DMS53 treated with DMSO at 0.1 percent for 48 hours (cell line): ENCODE measurements at regions not wholly inside any gene's neighbourhood (a gene's known extent, or its start where the extent isn't known, plus 50 kb on each side); places are given as distances from the start of the nearest gene placed in this dataset.

Source experiments
- DNase-seq: peaks from one replicate; lab custom pipeline; 2025; ENCODE audit not compliant: unreplicated experiment; lab: John Stamatoyannopoulos, UW

DNA sequence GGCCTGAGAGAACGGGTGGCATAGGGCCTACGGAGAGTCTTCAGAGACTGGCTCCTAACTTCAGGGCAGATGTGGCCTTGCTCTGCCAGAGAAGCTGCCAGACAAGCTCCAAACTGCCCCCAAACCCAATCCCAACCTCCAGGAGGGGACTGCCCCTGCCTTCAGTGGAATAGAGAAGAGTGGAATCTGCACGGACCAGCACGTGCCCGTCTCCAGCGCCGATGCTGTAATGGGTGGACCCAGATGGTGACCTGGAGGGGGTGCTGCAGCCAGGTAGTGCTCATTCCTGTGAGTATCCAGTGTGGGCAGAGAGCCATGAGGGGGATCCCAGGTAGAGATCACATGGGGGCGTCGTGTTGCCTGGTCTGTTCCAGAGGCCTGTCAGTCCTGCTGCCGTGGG lies 73.2 kb upstream of the NKX1-1 start:
- no peak for DNase-seq

DNA sequence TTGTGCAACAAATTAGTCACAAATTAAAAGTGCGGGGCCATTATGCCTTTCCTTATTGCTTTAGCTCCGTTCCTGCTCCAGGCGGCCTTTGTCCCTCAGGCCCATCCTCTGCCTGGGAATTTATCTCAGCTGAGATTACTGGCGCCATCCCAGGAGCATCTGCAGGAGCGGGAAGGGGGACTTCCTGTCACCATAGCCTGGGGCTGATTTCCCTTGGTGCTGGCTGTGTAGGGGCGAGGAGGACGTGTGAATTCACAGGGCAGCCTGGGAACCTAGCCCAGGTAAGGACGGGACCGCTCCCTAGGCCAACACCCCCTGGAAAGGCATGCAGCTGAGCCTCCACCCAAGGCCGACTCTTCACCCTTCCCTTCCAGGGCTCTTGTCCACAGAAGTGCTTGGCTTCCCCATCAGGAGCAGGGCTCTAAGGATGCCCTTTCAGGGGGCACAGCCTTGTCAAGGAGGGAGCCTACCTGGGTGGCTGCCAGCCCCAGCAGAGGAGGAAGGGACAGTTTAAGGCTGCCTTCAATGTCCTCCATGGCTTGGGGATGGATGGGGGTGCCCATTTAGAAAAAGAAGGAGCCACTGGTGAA lies 72.6 kb upstream of the NKX1-1 start:
- no peak for DNase-seq

DNA sequence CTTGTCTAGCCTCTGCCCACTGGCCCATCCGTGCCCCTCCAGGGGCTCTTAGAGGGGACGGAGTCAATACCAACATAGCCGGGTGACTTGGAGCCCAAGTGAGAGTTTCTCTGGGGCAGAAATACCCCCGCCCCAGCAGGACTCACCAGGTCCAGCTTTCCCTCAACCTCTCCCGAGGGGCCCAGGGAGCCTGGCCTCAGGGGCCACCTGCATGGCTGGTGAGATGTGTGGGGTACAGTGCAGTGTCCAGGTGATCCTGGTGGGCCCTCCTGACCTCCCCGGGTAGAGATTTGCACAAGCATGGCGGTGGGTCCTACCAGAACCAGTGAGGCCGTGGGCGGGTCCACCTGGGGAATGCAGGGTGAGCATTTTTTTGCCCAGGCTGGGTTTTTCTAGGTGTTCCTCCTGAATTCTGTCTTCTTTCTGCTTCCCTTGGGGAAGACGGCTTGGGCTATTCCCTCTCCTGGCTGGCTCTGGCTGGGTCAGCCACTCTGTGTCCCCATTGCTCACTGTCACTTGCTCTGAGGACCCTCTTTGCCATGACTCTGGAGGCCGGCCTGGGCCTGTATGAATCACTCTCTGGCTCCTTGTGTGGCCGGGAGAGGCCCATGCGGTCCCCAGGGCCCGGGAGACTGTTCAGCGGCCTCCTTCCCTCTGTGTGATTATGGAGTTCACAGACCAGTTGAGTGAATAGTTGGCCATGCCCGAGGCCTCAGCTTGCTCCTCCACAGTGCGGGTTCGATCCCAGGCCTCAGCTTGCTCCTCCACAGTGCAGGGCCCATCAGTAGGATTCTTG lies 71.0 kb upstream of the NKX1-1 start:
- no peak for DNase-seq

DNA sequence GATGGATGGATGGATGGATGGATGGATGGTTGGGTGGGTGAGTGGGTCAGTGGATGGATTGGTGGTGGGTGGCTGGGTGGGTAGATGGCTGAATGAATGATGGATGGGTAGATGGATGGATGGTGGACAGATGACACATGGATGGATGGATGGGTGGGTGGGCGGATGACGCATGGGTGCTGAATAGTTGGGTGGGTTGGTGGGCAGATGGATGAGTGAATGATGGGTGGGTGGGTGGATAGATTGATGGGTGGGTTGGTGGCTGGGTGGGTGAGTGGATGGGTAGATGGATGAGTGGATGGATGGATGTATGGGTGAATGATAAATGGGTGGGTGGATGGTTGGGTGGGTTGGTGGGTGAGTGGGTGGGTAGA lies 69.9 kb upstream of the NKX1-1 start:
- DNase-seq: no peak

DNA sequence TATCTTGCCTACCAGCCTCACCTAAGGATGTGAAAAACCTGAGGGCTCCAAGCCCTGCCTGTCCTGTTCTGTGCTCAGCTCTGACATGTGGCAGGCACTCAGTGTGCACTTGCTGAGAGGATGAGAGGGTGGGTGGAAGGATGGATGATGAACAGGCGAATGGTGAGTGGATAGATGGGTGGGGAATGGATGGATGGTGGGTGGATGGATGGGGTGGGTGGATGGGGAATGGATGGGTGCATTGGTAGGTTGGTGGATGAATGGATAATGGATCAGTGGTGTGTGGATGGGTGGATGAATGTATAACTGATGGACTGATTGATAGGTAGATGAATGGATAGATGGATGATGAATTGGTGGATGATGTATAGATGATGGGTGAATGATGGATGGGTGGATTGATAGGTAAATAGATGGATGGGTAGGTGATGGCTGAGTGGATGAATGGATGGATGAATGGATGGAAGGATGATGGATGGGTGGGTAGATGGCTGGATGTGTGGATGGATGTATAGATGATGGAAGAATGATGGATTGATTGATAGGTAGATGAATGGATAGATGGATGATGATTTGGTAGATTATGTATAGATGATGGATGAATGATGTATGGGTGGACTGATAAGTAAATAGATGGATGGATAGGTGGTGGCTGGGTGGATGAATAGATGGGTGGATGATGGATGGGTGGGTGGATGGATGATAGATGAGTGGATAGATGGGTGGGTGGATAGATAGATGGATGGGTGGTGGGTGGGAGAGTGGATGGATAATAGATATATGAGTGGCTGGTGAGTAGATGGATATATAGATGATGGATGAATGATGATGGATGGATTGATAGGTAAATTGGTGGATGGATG lies 69.3 kb upstream of the NKX1-1 start:
- no peak for DNase-seq

DNA sequence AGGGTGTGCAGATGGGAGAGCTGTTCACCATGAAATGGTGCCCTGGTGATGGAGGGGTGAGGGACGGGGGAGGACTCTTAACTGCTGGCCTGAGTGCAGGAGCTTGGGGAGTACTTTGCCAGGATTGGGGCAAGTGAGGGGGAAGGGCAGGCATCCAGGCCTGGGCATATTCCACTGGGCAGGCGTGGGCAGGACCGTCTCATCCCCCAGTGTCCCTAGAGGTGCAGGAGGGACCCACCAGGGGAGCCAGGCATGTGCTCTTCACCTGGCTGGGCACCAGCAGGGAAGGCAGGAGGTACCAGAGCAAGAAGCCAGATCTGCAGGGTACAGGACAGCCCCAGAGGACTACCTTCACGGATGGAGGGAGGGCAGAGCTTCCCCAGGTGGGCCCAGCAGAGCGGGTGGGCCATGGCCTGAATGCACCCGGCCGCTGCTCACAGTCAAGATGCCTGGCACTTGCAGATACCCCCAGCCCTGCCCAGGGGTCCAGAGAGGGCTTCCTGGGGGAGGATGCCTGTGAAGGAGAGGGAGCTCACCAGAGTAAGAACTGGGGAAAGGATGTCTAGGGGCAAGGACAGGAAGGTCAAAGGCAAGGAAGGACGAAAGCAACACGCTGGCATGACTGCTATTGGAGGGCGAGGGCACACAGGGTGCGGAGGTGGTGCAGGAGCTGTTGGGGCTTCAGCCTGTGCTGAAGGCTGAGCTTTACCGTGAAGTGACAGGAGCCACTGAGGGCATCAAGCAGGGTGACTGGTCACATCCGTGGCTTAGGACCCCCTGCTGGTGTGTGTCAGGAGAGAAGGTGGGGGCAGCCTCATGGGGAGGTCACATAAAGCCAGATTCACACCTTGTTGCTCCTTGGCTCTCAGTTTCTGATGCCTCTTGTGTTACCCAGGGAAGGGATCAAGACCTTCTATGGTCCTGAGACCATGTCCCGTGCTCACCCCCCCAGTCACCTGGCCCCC lies 68.2 kb upstream of the NKX1-1 start:
- no peak for DNase-seq

DNA sequence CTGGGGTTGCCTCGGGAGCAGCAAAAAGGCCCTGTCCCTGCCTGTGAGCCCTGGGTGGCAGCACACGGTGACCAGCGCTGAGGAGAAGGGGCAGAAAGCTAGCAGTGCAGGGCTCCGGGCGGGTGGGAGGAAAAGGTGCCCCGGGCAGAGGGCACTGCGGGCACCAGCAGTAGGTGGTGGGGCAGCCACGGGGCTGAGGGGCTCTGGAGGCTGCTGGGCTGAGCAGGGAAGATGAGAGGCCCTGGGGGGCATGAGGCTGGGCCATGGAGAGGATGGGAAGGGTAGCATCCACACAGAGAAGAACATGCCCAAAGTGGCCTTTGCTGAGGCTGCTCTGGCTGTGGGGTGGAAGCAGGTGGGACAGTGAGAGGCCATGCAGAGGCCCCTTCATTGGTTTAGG lies 67.5 kb upstream of the NKX1-1 start:
- no peak for DNase-seq

DNA sequence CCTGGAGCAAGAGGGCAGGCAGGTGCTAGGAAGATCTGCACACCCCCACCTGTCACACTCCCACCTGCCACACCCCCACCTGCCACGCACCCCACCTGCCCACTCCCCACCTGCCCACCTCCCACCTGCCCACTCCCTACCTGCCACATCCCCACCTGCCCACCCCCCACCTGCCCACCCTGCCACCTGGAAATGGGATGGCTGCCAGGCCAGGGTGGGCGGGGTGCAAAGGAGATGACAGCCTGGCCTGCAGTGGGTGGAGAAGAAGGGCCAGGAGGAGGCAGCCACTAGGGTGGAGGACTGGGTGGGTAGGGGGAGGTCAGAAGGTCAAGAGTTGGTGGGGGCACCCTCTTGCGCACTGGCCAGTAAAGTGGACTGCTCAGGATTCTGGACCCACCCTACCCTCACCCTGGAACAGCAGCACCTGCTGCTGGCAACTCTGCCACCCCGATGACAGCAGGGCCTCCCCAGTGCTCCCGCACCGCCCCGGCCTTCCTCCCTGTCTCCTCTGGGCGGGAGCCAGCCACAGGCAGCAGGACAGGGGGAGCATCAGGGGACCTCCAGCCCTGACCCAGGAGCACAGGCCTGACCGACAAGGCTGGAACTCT lies 66.8 kb upstream of the NKX1-1 start:
- DNase-seq: no peak

DNA sequence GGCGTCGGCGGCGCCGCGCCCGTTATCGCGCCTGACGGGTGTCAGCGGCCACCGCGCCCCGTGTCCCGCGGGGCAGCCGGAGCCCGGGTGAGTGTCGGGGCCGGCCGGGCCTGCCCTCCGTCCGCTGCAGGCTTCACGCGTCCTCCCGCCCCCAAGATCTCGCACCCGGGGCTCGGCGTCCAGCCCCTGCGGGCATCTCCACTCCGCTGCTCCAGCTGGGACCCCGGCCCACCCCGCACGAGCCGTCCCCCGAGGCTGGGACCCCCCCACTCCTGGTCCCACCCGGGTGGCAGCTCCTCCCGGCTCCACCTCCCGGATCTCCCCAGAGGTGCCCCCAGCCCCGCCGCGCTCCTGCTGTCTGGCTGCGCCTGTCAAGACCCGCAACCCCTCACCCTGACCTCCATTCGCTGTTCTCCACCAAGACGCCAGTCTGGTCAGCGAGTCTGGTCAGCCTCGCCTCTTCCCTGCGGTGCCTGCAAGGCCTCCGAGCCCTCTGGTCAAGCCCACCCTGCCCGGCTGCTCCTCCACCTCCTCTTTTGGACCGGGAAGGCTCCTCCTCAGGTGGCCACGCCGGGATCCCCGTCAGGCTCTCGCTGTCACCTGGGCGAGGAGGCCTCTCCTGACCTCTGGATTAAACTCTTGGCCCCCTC lies 66.0 kb upstream of the NKX1-1 start:
- no peak for DNase-seq

DNA sequence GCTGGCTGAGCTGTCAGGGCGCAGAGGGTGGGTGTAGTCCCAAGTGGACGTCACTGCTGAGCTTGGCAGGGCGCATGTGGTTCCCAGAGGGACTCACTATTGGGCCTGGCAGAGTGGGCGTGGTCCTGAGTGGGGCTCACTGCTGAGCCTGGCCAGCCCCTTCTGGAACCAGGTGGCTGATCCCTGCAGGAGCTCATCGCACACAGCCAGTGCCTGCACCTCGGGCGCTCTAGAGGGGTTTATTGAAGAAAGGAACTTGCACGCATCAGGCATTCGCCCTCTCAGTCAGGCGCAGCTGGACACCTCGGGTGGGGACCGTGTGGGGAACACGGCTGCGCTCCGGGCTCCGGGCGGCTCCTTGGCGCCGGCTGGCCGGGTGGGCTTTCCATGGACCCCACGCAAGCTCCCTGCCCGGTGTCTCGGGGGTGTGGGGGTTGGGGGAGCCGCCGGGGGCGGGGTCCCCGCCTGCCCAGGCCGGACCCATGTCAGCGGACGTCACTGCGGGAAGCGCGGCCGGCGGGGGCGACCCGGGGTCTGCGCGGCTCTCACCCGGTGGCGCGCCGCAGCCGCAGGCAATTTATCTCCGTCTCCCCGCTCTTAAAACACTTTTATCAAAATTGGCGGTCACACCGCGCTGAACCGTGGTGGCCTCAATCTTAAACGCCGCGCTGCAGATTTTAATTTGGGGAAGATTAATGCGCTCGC lies 65.4 kb upstream of the NKX1-1 start:
- no peak for DNase-seq

DNA sequence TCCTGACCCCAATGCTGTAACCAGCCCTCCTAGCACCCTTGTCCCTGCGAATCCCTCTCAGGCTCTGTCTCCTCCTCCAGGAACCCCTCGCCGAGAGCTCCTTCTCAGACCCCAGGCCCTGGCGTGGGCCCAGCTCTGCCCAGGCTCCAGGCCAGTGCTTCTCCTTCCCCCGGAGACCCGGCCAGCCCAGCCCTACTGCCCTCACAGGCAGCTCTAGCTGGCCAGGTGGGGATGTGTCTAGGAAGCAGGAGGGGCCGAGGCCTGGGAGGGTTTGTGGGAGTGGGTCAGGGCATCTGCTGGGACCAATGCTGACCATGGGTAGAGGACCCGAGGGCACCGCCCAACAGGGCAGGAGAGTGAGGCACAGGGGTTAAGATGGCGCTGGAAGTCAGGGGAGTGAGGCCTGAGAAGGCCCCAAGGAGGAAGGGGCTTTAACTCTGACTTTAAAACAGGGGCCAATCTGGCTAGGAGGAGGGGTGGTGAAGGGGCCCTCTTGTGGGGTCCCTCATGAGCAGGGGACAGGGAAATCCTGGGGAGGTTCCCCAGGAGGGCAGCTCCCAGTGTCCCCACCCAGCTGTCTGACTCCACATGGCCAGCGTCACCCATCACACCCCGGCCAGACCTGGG lies 64.7 kb upstream of the NKX1-1 start:
- DNase-seq: no peak

DNA sequence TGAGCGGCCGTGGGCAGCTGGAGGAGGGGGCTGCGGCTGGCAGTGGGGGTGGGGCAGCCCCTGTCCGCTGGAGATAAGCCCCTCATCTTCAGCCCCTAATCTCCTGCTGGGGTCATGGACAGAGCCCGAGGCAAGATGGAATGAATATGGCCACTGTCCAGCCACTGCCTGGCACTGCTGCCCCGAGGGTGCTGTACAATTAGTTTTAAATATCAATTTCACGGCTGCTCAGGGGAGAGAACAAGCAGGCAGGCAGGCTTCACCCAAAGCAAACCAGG lies 64.1 kb upstream of the NKX1-1 start:
- DNase-seq: no peak

DNA sequence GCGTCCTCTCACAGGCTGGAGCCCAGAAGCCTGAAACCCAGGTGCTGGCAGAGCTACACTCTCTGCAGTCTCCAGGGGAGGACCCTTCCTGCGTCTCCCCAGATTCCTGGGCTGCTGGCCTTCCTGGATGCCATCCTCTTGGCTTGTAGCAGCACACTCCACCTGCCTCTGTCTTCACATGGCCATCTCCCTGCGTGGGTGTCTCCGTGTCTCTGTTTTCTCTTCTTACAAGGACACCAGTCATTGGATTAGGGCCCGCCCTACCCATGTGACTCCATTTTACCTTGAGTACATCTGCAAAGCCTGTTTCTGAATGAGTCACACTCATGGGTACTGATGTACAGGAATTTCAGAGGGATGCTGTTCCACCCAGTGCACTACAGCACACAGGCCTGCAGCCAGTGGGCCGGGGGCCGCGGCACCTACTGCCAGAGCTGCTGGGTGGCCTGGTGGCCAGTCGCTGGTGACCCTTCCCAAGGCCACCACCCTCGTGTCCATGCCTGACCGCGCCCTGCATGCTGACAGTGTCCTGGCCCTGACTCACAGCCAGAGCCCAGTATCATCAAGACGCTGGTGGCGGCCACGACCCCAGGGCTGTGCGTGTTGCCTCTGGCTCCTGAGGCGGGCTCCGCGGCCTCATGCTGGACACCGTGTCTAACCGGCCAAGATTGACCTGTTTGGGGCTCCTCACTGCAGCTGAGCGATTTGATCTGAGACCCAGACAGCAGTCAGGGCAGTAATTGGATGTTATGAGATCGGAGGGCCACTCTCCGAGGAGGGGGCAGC lies 63.6 kb upstream of the NKX1-1 start:
- no peak for DNase-seq

DNA sequence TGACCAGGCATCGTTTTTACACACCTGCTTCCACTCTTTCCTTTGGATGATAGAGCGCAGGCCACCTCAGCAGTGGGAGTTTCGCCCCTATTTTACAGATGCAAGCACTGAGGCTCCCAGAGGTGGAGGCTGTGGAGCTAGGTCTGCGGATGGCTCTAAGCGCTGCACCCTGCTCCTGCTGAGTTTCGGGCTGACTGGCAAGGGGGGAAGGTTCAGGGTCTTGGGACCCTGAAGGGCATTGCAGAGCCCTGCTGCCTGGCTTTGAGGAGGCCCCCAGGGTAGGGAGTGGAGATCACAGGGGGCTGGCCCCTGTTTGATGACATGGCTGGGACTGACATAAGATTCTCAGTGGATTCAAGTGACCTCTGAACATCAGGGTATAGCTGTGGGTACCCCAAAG lies 62.8 kb upstream of the NKX1-1 start:
- no peak for DNase-seq

DNA sequence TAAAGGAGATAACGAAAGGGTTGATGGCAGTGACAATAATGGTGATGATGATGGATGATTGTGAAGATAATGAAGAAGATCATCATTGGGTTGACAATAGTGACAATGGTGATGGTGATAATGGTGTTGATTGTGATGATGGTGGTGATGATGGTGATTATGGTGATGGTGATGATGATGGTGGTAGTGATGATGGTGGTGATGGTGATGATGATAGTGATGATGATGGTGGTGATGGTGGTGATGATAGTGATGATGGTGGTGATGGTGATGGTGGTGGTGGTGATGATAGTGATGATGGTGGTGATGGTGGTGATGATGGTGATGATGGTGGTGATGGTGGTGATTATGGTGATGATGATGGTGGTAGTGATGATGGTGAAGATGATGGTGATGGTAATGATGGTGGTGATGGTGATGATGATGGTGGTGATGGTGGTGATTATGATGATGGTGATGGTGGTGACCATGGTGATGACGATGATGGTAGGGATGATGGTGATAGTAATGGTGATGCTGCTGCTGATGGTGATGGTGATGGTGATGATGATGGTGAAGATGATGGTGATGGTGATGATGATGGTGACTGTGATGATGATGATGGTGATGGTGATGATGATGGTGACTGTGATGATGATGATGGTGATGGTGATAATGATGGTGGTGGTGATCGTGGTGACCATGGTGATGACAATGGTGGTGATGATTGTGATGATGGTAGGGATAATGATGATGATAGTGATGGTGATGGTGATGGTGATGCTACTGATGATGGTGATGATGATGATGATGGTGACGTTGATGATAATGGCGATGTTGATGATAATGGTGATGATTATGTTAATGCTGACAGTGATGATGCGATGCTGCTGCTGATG lies 61.6 kb upstream of the NKX1-1 start:
- DNase-seq: no peak

DNA sequence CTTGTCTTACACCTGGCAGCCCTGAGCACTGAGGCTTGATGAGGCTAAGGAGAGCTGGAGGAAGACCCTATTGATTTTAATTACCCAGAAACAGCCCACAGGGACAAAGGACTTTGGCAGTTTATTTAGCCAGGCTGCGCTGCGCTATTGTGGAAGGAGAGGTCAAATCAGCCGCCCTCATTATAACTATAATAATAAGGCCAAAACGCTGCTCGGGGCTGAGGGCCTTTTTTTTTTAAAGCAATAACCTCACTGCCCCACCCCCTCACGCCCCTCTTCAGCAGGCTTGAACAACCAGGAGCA lies 60.6 kb upstream of the NKX1-1 start:
- no peak for DNase-seq

DNA sequence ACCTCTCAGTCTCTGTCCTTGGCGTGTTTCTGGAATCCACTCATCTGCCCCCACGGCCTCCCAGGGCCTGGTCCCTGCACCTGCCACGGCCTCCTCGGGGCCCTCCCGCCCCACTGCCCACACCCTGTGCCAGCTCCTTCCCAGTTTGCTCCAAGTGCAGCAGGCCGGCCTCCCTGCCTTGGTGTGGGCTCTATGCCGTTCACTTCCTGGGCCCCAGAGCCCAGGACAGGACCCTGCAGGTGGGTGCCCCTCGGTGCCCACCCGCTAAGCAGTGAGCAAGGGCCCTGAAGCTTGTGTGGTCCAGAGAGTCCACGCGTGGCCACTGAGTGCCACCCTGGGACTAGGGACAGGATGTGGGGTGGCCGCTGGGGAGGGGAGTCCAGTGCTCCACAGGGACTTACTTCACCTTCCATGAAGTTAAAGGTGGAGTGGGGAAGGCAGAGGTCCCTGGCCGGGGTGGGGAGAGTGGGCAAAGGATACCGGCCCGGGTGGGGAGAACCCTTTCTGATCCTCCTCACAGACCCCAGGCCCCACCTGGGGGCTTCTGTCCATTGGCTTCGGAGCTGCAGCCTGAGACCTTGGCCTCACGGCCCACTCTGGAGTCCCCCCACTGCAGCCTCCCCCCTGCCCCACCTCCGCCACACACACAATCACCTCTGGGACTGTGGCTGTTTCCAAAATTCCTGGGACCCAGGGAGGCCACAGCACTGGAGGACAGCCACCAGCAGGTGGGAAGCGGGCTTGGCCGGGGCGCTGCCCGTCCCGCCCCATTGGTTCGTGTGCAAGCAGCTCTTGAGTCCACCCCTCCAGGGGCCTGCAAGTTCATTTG lies 60.0 kb upstream of the NKX1-1 start:
- DNase-seq: no peak
